ENCODE measurements at regions not wholly inside any gene's neighbourhood (a gene's known extent, or its start where the extent isn't known, plus 50 kb on each side); places are given as distances from the start of the nearest gene placed in this dataset.

DNA sequence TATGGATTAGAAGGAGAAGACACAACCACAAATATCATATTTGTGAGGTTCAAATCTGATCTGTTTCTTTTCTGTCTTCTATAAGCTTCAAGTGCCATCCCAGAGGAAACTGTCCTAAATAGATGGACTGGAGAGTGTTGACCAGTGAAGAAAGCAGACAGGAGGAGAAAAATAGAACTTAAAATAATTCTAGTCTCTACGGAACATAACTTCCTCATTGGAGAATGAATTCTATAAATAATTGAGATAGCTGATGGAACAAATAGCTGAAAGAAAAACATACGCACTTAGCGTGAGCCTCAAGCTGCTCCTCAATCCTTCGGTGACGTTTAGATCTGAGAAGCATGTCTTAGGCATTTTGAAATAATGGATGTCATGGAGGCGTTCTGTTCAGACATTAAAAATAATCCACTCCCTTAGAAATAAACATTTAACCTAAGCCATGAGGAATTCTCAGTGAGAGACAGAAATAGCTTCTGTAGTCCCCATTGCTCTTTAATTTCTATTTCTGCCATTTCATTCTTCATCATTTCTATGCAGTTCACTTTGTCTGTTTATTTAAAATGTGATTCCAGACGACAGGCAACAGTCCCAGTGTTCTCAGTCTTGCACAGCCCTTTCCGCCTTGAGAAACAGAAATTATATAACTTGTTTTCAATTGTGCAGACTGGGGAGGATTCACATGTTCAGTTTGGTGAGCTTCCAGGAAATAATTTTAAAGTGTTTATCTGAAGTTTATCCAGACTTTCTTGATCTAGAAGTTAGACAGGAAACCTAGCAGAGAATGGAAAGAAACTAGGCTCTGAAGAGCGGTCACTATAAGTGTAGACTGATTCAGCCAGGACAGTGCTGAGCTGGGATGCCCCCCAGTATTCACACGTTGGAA, 97.3 kb downstream of the NR1D2 start:
- no peak for DNase-seq (ENCODE audit: low read depth in 1 of 2, low spot score in 1 of 2)
- no peak for ATAC-seq
- H3K9me3 ChIP-seq, result no peaks in the 10 kb centered on the region
- no peak overlapping the region for H3K27ac ChIP-seq
- H3K4me2 ChIP-seq, result no peak overlapping the region
- CTCF ChIA-PET, result interaction anchor here (1.5 kb wide), 1 partner anchor 27 kb away, joined by 3 read pairs; no protein-coding TSS in a partner anchor
- TF ChIP-seq, protein P1, sequence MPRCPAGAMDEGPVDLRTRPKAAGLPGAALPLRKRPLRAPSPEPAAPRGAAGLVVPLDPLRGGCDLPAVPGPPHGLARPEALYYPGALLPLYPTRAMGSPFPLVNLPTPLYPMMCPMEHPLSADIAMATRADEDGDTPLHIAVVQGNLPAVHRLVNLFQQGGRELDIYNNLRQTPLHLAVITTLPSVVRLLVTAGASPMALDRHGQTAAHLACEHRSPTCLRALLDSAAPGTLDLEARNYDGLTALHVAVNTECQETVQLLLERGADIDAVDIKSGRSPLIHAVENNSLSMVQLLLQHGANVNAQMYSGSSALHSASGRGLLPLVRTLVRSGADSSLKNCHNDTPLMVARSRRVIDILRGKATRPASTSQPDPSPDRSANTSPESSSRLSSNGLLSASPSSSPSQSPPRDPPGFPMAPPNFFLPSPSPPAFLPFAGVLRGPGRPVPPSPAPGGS (IDR thresholded peaks at IDR 0.05), result no peak
- TF ChIP-seq HEYL (CRISPR knock-in tag; IDR thresholded peaks at IDR 0.05), result no peak
- H3K4me3 ChIP-seq, result no peak overlapping the region
- H3K4me1 ChIP-seq, result peaks cover under 1% of the 10 kb centered on the region; the same call in 1 of the 3 replicates
- 74% methylated on average over 10 of the region's 10 CpGs for WGBS (ENCODE audit: missing lambda C conversion rate)
- no peak for FAIRE-seq
- POLR2A ChIA-PET, result interaction anchor here (0.9 kb wide), 1 partner anchor 126 kb away, joined by 3 read pairs; the partner anchor contains the start of genes NKIRAS1 and RPL15

DNA sequence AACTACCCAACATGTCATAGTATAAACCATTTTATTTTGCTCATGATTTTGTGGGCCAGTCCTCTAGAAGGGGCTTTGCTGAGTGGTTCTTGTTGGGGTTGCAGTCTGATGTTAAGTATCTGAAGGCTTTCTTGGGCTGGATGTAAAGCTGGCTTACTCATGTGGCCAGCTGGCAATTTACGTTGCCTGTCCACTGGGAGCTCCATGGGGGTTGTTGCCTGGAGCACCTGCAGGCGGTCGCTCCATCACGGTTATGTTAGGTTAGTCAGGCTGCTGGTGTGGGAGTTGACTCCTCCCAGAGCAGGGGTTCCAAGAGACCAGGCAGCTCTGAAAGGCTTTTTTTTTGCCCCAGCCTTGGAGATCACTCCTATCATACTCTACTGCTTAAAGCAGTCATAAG, 98.1 kb downstream of the NR1D2 start:
- DNase-seq (ENCODE audit: low read depth in 1 of 2, low spot score in 1 of 2) (no peak), ATAC-seq (no peak), FAIRE-seq (no peak)
- Histone ChIP-seq H3K4me3 (no peak overlapping the region), H3K27ac (no peak overlapping the region), H3K4me1 (peaks cover 8% of the 10 kb centered on the region), H3K4me2 (no peak overlapping the region), H3K9me3 (no peaks in the 10 kb centered on the region)
- CTCF ChIA-PET, result interaction anchor here (1.1 to 1.5 kb wide), 2 partner anchors 8 to 26 kb away, joined by 3 to 4 read pairs; no protein-coding TSS in a partner anchor
- POLR2A ChIA-PET, result interaction anchor here (0.9 kb wide), 1 partner anchor 126 kb away, joined by 3 read pairs; the partner anchor contains the start of genes NKIRAS1 and RPL15
- WGBS (ENCODE audit: missing lambda C conversion rate), result 71% methylated on average over 4 of the region's 4 CpGs
- TF ChIP-seq EHF (CRISPR knock-in tag; IDR thresholded peaks at IDR 0.05) (no peak), PHF8 (IDR thresholded peaks at IDR 0.05; ENCODE audit: borderline replicate concordance, low read depth) (no peak), MAZ (IDR thresholded peaks at IDR 0.05; ENCODE audit: borderline replicate concordance, low read depth, low read length) (no peak), RNF2 (IDR thresholded peaks at IDR 0.05; ENCODE audit: borderline replicate concordance, low read depth) (no peak), NFE2L2 (conservative IDR thresholded peaks at IDR 0.05; ENCODE audit: low read length) (no peak), RFX5 (IDR thresholded peaks at IDR 0.05) (no peak), ZFP36 (IDR thresholded peaks at IDR 0.05; ENCODE audit: borderline replicate concordance, partially characterized antibody) (no peak), SREBF2 (IDR thresholded peaks at IDR 0.05) (no peak), HOXB13 (CRISPR knock-in tag; IDR thresholded peaks at IDR 0.05; ENCODE audit: low read depth) (no peak), NPAS2 (CRISPR knock-in tag; IDR thresholded peaks at IDR 0.05; ENCODE audit: borderline replicate concordance) (no peak), SMC3 (IDR thresholded peaks at IDR 0.05) (no peak), FOSB (CRISPR knock-in tag; IDR thresholded peaks at IDR 0.05) (no peak), POLR2A (IDR thresholded peaks at IDR 0.05; ENCODE audit: low read length) (no peak)
- TF ChIP-seq, protein P2, sequence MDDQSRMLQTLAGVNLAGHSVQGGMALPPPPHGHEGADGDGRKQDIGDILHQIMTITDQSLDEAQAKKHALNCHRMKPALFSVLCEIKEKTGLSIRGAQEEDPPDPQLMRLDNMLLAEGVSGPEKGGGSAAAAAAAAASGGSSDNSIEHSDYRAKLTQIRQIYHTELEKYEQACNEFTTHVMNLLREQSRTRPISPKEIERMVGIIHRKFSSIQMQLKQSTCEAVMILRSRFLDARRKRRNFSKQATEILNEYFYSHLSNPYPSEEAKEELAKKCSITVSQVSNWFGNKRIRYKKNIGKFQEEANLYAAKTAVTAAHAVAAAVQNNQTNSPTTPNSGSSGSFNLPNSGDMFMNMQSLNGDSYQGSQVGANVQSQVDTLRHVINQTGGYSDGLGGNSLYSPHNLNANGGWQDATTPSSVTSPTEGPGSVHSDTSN (IDR thresholded peaks at IDR 0.05), result no peak
- TF ChIP-seq, protein P3, sequence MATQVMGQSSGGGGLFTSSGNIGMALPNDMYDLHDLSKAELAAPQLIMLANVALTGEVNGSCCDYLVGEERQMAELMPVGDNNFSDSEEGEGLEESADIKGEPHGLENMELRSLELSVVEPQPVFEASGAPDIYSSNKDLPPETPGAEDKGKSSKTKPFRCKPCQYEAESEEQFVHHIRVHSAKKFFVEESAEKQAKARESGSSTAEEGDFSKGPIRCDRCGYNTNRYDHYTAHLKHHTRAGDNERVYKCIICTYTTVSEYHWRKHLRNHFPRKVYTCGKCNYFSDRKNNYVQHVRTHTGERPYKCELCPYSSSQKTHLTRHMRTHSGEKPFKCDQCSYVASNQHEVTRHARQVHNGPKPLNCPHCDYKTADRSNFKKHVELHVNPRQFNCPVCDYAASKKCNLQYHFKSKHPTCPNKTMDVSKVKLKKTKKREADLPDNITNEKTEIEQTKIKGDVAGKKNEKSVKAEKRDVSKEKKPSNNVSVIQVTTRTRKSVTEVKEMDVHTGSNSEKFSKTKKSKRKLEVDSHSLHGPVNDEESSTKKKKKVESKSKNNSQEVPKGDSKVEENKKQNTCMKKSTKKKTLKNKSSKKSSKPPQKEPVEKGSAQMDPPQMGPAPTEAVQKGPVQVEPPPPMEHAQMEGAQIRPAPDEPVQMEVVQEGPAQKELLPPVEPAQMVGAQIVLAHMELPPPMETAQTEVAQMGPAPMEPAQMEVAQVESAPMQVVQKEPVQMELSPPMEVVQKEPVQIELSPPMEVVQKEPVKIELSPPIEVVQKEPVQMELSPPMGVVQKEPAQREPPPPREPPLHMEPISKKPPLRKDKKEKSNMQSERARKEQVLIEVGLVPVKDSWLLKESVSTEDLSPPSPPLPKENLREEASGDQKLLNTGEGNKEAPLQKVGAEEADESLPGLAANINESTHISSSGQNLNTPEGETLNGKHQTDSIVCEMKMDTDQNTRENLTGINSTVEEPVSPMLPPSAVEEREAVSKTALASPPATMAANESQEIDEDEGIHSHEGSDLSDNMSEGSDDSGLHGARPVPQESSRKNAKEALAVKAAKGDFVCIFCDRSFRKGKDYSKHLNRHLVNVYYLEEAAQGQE (IDR thresholded peaks at IDR 0.05), result no peak
